GM04504 (cell line): ENCODE measurements at regions not wholly inside any gene's neighbourhood (a gene's known extent, or its start where the extent isn't known, plus 50 kb on each side); places are given as distances from the start of the nearest gene placed in this dataset.

Source experiments
- DNase-seq: peaks from one replicate; pipeline ENCODE4 v3.0.0-alpha.2; 2012; ENCODE audit warnings: low read depth

- DNase-seq: no peak
These were observed 213.8 kb downstream of the HRH4 start for GRCh38 chr18:24674200-24674599.

GRCh38 chr18:24674605-24675004 lies 214.2 kb downstream of the HRH4 start:
- DNase-seq: no peak

GRCh38 chr18:24677011-24677410 lies 216.6 kb downstream of the HRH4 start:
- DNase-seq: peak; percentile 28

GRCh38 chr18:24678107-24678506 lies 217.7 kb downstream of the HRH4 start:
- no peak for DNase-seq

- no peak for DNase-seq
These were observed 218.2 kb downstream of the HRH4 start for GRCh38 chr18:24678626-24679025.

- no peak for DNase-seq
These were observed 218.6 kb downstream of the HRH4 start for GRCh38 chr18:24679062-24679461.

- no peak for DNase-seq
These were observed 223.5 kb downstream of the HRH4 start for GRCh38 chr18:24683925-24684324.

GRCh38 chr18:24685254-24685959 lies 225.0 kb downstream of the HRH4 start:
- no peak for DNase-seq

GRCh38 chr18:24695168-24695567 lies 234.7 kb downstream of the HRH4 start:
- no peak for DNase-seq

GRCh38 chr18:24702001-24702515 lies 241.6 kb downstream of the HRH4 start:
- DNase-seq: no peak

- no peak for DNase-seq
These were observed 242.9 kb downstream of the HRH4 start for GRCh38 chr18:24703316-24703715.

GRCh38 chr18:24704946-24705630 lies 244.7 kb downstream of the HRH4 start:
- DNase-seq: peak; percentile 54

GRCh38 chr18:24710474-24710873 lies 250.0 kb downstream of the HRH4 start:
- no peak for DNase-seq

- no peak for DNase-seq
These were observed 259.4 kb downstream of the HRH4 start for GRCh38 chr18:24719791-24720190.

- DNase-seq: no peak
These were observed 261.0 kb downstream of the HRH4 start for GRCh38 chr18:24721388-24721787.

GRCh38 chr18:24725644-24726415 lies 265.4 kb downstream of the HRH4 start:
- DNase-seq: no peak

- peak; percentile 45 for DNase-seq
These were observed 266.5 kb downstream of the HRH4 start for GRCh38 chr18:24726727-24727492.

- DNase-seq: no peak
These were observed 267.2 kb downstream of the HRH4 start for GRCh38 chr18:24727685-24728084.

- no peak for DNase-seq
These were observed 270.7 kb downstream of the HRH4 start for GRCh38 chr18:24731158-24731557.

- no peak for DNase-seq
These were observed 271.5 kb downstream of the HRH4 start for GRCh38 chr18:24731981-24732380.

GRCh38 chr18:24734058-24734457 lies 273.6 kb downstream of the HRH4 start:
- no peak for DNase-seq

- DNase-seq: no peak
These were observed 275.3 kb downstream of the HRH4 start for GRCh38 chr18:24735624-24736231.
